ENCODE measurements at regions not wholly inside any gene's neighbourhood (a gene's known extent, or its start where the extent isn't known, plus 50 kb on each side); places are given as distances from the start of the nearest gene placed in this dataset.
"Not testable (repeated sequence)": the region's sequence is repeated elsewhere in the genome, so short reads cannot be mapped to it uniquely, and the experiment has no call there.

DNA sequence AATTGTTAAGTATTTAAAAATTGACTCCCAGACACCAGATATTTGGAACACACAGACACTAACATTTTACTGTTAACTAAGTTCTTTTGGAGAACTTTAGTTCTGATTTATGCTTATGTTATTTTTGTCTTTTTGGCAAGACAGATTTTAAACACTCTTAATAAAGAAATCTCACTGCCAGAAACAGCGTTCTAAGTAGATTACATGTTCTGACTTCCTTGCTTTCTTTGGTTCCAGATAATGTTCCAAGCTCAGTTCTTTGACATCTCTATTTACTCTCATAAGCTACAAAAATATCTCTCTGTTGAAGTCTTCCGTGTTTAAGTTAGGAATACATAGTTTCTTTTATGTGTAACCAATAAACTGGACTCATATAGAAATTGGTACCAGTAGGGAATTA, 1699.6 kb downstream of the OTOL1 start:
- TF ChIP-seq, protein P1, sequence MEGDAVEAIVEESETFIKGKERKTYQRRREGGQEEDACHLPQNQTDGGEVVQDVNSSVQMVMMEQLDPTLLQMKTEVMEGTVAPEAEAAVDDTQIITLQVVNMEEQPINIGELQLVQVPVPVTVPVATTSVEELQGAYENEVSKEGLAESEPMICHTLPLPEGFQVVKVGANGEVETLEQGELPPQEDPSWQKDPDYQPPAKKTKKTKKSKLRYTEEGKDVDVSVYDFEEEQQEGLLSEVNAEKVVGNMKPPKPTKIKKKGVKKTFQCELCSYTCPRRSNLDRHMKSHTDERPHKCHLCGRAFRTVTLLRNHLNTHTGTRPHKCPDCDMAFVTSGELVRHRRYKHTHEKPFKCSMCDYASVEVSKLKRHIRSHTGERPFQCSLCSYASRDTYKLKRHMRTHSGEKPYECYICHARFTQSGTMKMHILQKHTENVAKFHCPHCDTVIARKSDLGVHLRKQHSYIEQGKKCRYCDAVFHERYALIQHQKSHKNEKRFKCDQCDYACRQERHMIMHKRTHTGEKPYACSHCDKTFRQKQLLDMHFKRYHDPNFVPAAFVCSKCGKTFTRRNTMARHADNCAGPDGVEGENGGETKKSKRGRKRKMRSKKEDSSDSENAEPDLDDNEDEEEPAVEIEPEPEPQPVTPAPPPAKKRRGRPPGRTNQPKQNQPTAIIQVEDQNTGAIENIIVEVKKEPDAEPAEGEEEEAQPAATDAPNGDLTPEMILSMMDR (IDR thresholded peaks at IDR 0.05), result no peak
- TF ChIP-seq POLR2A (IDR thresholded peaks at IDR 0.05; ENCODE audit: low read depth) (no peak), POLR2AphosphoS5 (IDR thresholded peaks at IDR 0.05) (no peak), EP300 (IDR thresholded peaks at IDR 0.05) (no peak)
- Histone ChIP-seq H3K4me3 (no peak overlapping the region), H3K27ac (replicated peaks in 1 of 4) (no peak overlapping the region), H3K4me1 (no peaks in the 10 kb centered on the region), H3K27me3 (no peaks in the 10 kb centered on the region), H3K36me3 (no peaks in the 10 kb centered on the region), H3K9me3 (no peaks in the 10 kb centered on the region)
- intact Hi-C loops (cut with DNase I), result no loop called here
- WGBS, result 15% methylated on average over 2 of the region's 2 CpGs
- no peak for DNase-seq (ENCODE audit: extremely low spot score)

DNA sequence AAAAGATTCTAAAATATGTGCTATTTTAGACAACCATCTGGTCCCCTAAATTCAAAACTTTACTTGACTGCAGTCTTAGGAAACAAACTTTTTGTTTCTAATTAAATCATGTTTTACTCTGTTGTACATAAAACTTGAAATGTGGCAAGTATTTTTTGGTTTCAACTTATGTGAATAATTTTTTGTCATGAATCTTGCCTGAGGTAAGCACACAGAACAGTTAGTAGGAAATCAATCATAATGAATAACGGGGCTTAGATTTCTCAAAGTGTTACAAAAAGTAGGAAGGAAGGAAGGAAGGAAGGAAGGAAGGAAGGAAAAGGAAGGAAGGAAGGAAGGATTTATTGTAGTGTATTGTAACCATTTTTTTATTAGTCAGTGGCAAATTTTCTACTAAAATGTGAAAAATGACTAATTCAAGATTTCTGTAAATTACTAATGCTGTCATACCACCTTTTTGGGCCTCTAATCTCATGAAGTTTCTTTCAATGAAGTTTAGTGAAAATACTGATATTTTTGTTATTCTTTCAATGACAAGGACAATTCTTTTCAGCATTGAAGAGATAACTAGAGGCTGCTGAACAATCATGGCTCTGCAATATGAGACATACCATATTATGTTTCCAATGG, 1689.2 kb downstream of the OTOL1 start:
- H3K36me3 ChIP-seq, result no peaks in the 10 kb centered on the region
- H3K4me1 ChIP-seq, result no peaks in the 10 kb centered on the region
- no peak for TF ChIP-seq POLR2AphosphoS5 (IDR thresholded peaks at IDR 0.05)
- TF ChIP-seq, protein P1 (IDR thresholded peaks at IDR 0.05), result no peak
- TF ChIP-seq POLR2A (IDR thresholded peaks at IDR 0.05; ENCODE audit: low read depth), result no peak
- no peak for TF ChIP-seq EP300 (IDR thresholded peaks at IDR 0.05)
- H3K27me3 ChIP-seq, result no peaks in the 10 kb centered on the region
- no peak for DNase-seq (ENCODE audit: extremely low spot score)
- intact Hi-C loops (cut with DNase I), result no loop called here
- H3K9me3 ChIP-seq, result no peaks in the 10 kb centered on the region
- WGBS, result 76% methylated on average over 1 of the region's 1 CpG
- H3K27ac ChIP-seq (replicated peaks in 1 of 4), result no peak overlapping the region
- no peak overlapping the region for H3K4me3 ChIP-seq

DNA sequence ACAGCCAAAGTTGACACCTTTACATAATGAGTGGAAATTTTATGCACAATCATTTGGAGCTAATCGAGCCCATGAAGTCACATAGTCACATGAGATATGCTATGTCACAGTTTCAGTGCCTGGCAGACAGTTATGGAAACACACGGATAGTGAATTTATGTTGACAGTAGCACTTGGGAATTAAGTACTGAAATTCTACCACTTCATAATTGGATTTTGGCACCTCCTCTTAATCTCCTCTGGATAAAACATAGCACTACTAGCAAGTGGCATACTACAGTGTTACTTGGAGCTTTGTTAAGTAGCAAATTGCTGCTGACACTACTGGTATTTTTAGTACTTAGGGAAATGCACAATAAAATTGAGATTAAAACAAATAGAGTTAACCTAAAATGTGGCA, 1679.4 kb downstream of the OTOL1 start:
- H3K4me3 ChIP-seq, result no peak overlapping the region
- no peaks in the 10 kb centered on the region for H3K4me1 ChIP-seq
- TF ChIP-seq POLR2A (IDR thresholded peaks at IDR 0.05; ENCODE audit: low read depth), result no peak
- no peak for TF ChIP-seq EP300 (IDR thresholded peaks at IDR 0.05)
- TF ChIP-seq POLR2AphosphoS5 (IDR thresholded peaks at IDR 0.05), result no peak
- TF ChIP-seq, protein P1 (IDR thresholded peaks at IDR 0.05), result no peak
- WGBS, result 55% methylated on average over 2 of the region's 2 CpGs
- intact Hi-C loops (cut with DNase I), result no loop called here
- no peak overlapping the region for H3K27ac ChIP-seq (replicated peaks in 1 of 4)
- no peak for DNase-seq (ENCODE audit: extremely low spot score)
- peaks cover 0 to 9% (median 3%) of the 10 kb centered on the region in 4 donors for H3K9me3 ChIP-seq
- H3K27me3 ChIP-seq, result no peaks in the 10 kb centered on the region
- H3K36me3 ChIP-seq, result no peaks in the 10 kb centered on the region

DNA sequence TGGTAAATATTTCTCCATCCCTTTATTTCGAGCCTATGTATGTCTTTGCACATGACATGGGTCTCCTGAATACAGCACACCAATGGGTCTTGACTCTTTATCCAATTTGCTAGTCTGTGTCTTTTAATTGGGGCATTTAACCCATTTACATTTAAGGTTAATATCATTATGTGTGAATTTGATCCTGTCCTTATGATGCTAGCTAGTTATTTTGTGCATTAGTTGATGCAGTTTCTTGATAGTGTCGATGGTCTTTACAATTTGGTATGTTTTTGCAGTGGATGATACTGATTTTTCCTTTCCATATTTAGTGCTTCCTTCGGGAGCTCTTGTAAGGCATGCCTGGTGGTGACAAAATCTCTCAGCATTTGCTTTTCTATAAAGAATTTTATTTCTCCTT, 1675.9 kb downstream of the OTOL1 start:
- H3K4me1 ChIP-seq; H3K36me3 ChIP-seq; H3K4me3 ChIP-seq; H3K27me3 ChIP-seq; H3K9me3 ChIP-seq; H3K27ac ChIP-seq (replicated peaks in 1 of 4); intact Hi-C loops (cut with DNase I); DNase-seq (ENCODE audit: extremely low spot score): not testable (repeated sequence)
- 81% methylated on average over 3 of the region's 3 CpGs for WGBS

DNA sequence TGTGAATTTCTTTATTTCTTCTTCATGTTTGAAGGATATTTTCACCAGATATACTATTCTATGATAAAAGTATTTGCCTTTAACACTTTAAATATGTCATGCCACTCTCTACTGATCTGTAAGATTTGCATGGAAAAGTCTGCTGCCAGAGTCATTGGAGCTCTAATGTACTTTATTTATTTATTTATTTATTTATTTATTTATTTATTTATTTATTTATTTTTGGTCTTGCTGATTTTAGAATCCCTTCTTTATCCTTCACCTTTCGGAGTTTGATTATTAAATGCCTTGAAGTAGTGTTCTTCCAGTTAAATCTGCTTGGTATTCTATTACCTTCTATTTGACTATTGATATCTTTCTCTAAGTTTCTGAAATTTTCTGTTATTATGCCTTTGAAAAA, 1669.6 kb downstream of the OTOL1 start:
- Histone ChIP-seq H3K4me3 (no peak overlapping the region), H3K27ac (replicated peaks in 1 of 4) (no peak overlapping the region), H3K4me1 (no peaks in the 10 kb centered on the region), H3K9me3 (peaks cover 0 to 8% (median 0%) of the 10 kb centered on the region in 4 donors), H3K36me3 (no peaks in the 10 kb centered on the region), H3K27me3 (no peaks in the 10 kb centered on the region)
- no peak for TF ChIP-seq EP300 (IDR thresholded peaks at IDR 0.05)
- no peak for TF ChIP-seq POLR2AphosphoS5 (IDR thresholded peaks at IDR 0.05)
- TF ChIP-seq, protein P1 (IDR thresholded peaks at IDR 0.05), result no peak
- TF ChIP-seq POLR2A (IDR thresholded peaks at IDR 0.05; ENCODE audit: low read depth), result no peak
- no peak for DNase-seq (ENCODE audit: extremely low spot score)
- WGBS, result 41% methylated on average over 1 of the region's 1 CpG
- intact Hi-C loops (cut with DNase I), result no loop called here
